Uterus (tissue), 3 donors: ENCODE measurements at regions not wholly inside any gene's neighbourhood (a gene's known extent, or its start where the extent isn't known, plus 50 kb on each side); places are given as distances from the start of the nearest gene placed in this dataset.

Experiments
- DNase-seq, 2 donors: peaks; one replicate each; pipeline ENCODE4 v3.0.0-alpha.2; 2019 to 2020
- H3K27ac ChIP-seq, 2 donors: fragments of 200-600 bp; sonication (generic); 1 replicate in 1 of 2; 2 replicates in 1 of 2; pipeline ENCODE4 v1.5.1; 2016 to 2018
- H3K27me3 ChIP-seq, 2 donors: fragments of 200-600 bp; sonication (generic); one replicate each; pipeline ENCODE4 v1.5.1; 2018 to 2019; ENCODE audit warnings: control low read depth in 1 of 2
- H3K36me3 ChIP-seq, 2 donors: fragments of 200-600 bp; sonication (generic); one replicate each; pipeline ENCODE4 v1.5.1; 2019; ENCODE audit warnings: control low read depth in 1 of 2
- H3K4me1 ChIP-seq, 2 donors: fragments of 200-600 bp; sonication (generic); one replicate each; pipeline ENCODE4 v1.5.1; 2018 to 2019; ENCODE audit warnings: control low read depth in 1 of 2
- H3K4me3 ChIP-seq, 2 donors: fragments of 200-600 bp; sonication (generic); 1 replicate in 1 of 2; 2 replicates in 1 of 2; pipeline ENCODE4 v1.5.1; 2018 to 2019; ENCODE audit warnings: mild to moderate bottlenecking in 1 of 2
- H3K9me3 ChIP-seq, 2 donors: fragments of 200-600 bp; sonication (generic); one replicate each; pipeline ENCODE4 v1.5.1; 2019; ENCODE audit warnings: control low read depth in 1 of 2
- CTCF ChIP-seq, 4 experiments: fragments of 200-600 bp in 2 of 4; fragments of 450-650 bp in 2 of 4; sonication (generic) in 2 of 4; IDR thresholded peaks; one replicate each; pipeline ENCODE4 v1.5.1; 2016 to 2019; ENCODE audit warnings: antibody characterized with exemption in 4 of 4, mild to moderate bottlenecking in 2 of 4, moderate library complexity in 1 of 4
- POLR2A ChIP-seq, 2 donors: fragments of 450-650 bp; IDR thresholded peaks; one replicate each; pipeline ENCODE4 v1.6.1; 2016; ENCODE audit warnings: antibody characterized with exemption in 2 of 2, mild to moderate bottlenecking in 1 of 2, moderate library complexity in 1 of 2
- intact Hi-C: fragments of 100-400 bp; cut with DNase I; formaldehyde crosslinking; loops from one replicate; pipeline ENCODE4 v1.15.1; 2023; ENCODE audit warnings: low total_unique reads
- donor health status: DM: yes; HTN: yes; CAD: no.

DNA sequence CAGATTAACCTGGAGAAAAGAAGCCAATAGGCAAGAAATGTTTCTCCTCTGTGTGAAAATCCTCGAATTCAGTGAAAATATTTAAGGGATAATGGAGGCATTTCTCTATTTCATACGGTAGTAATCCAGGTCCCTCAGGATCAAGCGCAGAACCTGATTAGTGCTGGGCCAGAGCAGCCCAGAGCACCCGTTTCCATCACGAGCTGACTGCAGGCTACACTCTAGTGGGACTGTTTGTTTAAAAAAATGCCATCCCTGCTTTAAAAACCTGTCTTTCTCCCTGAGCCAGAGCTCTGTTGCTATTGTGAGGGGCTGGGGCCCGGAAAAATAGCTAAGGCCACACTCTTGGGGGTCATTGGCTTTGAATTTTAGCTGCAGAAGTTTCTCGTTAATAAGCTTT is 223.2 kb upstream of the E2F8 start:
- H3K27ac ChIP-seq, result no peak overlapping the region

GRCh38 chr11:19460718-19461405 is 220.1 kb upstream of the E2F8 start:
- no peaks in the 10 kb centered on the region for H3K36me3 ChIP-seq
- H3K27ac ChIP-seq, result no peak overlapping the region
- H3K27me3 ChIP-seq, result no peaks in the 10 kb centered on the region
- no peak overlapping the region for H3K4me3 ChIP-seq
- no peak for DNase-seq
- H3K9me3 ChIP-seq, result no peaks in the 10 kb centered on the region
- no peaks in the 10 kb centered on the region for H3K4me1 ChIP-seq
- intact Hi-C loops, result no loop called here
- no peak for TF ChIP-seq CTCF (IDR thresholded peaks at IDR 0.05)
- no peak for TF ChIP-seq POLR2A (IDR thresholded peaks at IDR 0.05)

More for the DNA sequence above, 223.2 kb upstream of the E2F8 start:
- TF ChIP-seq POLR2A (IDR thresholded peaks at IDR 0.05), result no peak
- TF ChIP-seq CTCF (IDR thresholded peaks at IDR 0.05), result no peak
- H3K36me3 ChIP-seq, result no peaks in the 10 kb centered on the region
- intact Hi-C loops, result no loop called here
- no peak for DNase-seq
- no peaks in the 10 kb centered on the region for H3K9me3 ChIP-seq
- H3K4me1 ChIP-seq, result no peaks in the 10 kb centered on the region
- no peak overlapping the region for H3K4me3 ChIP-seq
- H3K27me3 ChIP-seq, result no peaks in the 10 kb centered on the region

- TF ChIP-seq CTCF (IDR thresholded peaks at IDR 0.05), result no peak
- no peak for TF ChIP-seq POLR2A (IDR thresholded peaks at IDR 0.05)
- Histone ChIP-seq H3K36me3 (no peaks in the 10 kb centered on the region), H3K4me3 (no peak overlapping the region), H3K9me3 (no peaks in the 10 kb centered on the region), H3K27ac (no peak overlapping the region), H3K27me3 (no peaks in the 10 kb centered on the region), H3K4me1 (no peaks in the 10 kb centered on the region)
- intact Hi-C loops, result no loop called here
- DNase-seq, result no peak
Measured at GRCh38 chr11:19459240-19459639, 218.5 kb upstream of the E2F8 start.

DNA sequence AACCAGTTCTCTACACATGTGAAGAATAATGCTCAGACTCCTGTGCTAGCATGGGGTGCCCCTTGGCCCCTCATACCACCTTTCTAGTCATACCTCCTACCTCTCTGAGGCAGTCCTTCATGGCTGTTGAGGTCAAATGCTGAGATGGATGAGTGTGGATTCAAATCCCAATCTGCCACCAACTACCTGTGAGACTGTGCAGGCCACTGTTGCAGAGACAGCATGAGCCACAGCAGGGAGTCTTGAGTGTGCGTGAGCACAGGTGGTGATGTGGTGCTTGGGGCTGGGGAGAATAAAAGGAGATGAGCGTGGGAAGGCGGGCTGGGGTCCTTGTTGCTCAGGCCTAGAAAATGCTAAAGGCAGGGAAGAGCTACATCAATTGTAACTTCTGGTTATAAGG is 218.0 kb upstream of the E2F8 start:
- no peaks in the 10 kb centered on the region for H3K36me3 ChIP-seq
- DNase-seq, result no peak
- no peak overlapping the region for H3K27ac ChIP-seq
- no peak overlapping the region for H3K4me3 ChIP-seq
- intact Hi-C loops, result no loop called here
- H3K9me3 ChIP-seq, result no peaks in the 10 kb centered on the region
- no peak for TF ChIP-seq POLR2A (IDR thresholded peaks at IDR 0.05)
- no peak for TF ChIP-seq CTCF (IDR thresholded peaks at IDR 0.05)
- no peaks in the 10 kb centered on the region for H3K4me1 ChIP-seq
- no peaks in the 10 kb centered on the region for H3K27me3 ChIP-seq

DNA sequence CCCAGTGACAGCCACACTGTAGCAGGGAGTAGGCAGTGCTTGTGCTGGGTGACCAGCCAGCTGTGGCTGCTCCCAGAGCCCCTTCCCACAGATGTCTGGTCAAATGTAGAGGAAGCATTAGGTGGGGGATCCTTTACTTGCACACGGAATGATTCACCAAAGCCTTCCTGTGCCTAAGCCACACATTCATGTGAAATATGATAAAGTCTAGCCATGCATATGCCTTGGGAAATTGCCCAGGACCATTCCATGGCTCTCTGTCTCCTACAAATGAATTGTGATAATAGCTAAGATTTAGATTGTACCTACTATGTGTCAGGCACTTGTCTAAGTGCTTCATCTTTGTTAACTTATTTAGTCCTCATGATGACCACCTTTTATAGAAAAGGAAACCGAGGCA is 217.5 kb upstream of the E2F8 start:
- H3K4me1 ChIP-seq, result no peaks in the 10 kb centered on the region
- H3K4me3 ChIP-seq, result no peak overlapping the region
- H3K27ac ChIP-seq, result no peak overlapping the region
- H3K36me3 ChIP-seq, result no peaks in the 10 kb centered on the region
- intact Hi-C loops, result no loop called here
- DNase-seq, result no peak
- TF ChIP-seq POLR2A (IDR thresholded peaks at IDR 0.05) (no peak), CTCF (IDR thresholded peaks at IDR 0.05) (no peak)
- no peaks in the 10 kb centered on the region for H3K9me3 ChIP-seq
- no peaks in the 10 kb centered on the region for H3K27me3 ChIP-seq
